HL-60 (cell line): ENCODE measurements at regions not wholly inside any gene's neighbourhood (a gene's known extent, or its start where the extent isn't known, plus 50 kb on each side); places are given as distances from the start of the nearest gene placed in this dataset.

Experiments used
- GABPA ChIP-seq: IDR thresholded peaks from 2 replicates; pipeline ENCODE4 v1.6.1; 2012; ENCODE audit warnings: low read depth
- REST ChIP-seq: IDR thresholded peaks from 2 replicates; pipeline ENCODE4 v1.6.1; 2012; ENCODE audit warnings: low read depth; ENCODE audit not compliant: insufficient replicate concordance
- SPI1 ChIP-seq: IDR thresholded peaks from 2 replicates; pipeline ENCODE4 v1.6.1; 2012; ENCODE audit warnings: low read depth, mild to moderate bottlenecking, borderline replicate concordance
- TF ChIP-seq, protein P1 (sequence below): IDR thresholded peaks from one replicate; pipeline ENCODE4 v1.5.1; 2011; ENCODE audit warnings: low read length, control low read depth, inconsistent platforms; ENCODE audit not compliant: insufficient read depth

GRCh38 chr1:228968891-228969606 lies 233.8 kb downstream of the RHOU start:
- TF ChIP-seq, protein P1, sequence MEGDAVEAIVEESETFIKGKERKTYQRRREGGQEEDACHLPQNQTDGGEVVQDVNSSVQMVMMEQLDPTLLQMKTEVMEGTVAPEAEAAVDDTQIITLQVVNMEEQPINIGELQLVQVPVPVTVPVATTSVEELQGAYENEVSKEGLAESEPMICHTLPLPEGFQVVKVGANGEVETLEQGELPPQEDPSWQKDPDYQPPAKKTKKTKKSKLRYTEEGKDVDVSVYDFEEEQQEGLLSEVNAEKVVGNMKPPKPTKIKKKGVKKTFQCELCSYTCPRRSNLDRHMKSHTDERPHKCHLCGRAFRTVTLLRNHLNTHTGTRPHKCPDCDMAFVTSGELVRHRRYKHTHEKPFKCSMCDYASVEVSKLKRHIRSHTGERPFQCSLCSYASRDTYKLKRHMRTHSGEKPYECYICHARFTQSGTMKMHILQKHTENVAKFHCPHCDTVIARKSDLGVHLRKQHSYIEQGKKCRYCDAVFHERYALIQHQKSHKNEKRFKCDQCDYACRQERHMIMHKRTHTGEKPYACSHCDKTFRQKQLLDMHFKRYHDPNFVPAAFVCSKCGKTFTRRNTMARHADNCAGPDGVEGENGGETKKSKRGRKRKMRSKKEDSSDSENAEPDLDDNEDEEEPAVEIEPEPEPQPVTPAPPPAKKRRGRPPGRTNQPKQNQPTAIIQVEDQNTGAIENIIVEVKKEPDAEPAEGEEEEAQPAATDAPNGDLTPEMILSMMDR: no peak
- TF ChIP-seq GABPA: no peak
- no peak for TF ChIP-seq SPI1
- TF ChIP-seq REST: no peak
